IPS DF 6.9 (cell line): ENCODE measurements at regions not wholly inside any gene's neighbourhood (a gene's known extent, or its start where the extent isn't known, plus 50 kb on each side); places are given as distances from the start of the nearest gene placed in this dataset.

Source experiments
- DNase-seq: peaks from one replicate; pipeline ENCODE4 v3.0.0-alpha.2; 2013; ENCODE audit warnings: low read depth, low spot score
- H3K27ac ChIP-seq: one replicate; pipeline ENCODE4 v1.5.1; 2013; ENCODE audit warnings: low read length, control low read depth
- H3K27me3 ChIP-seq: 2 replicates; pipeline ENCODE4 v1.6.1; 2013; ENCODE audit warnings: mild to moderate bottlenecking, low read length; ENCODE audit not compliant: control insufficient read depth, insufficient read depth
- H3K36me3 ChIP-seq: 2 replicates; pipeline ENCODE4 v1.6.1; 2013; ENCODE audit warnings: low read length; ENCODE audit not compliant: control insufficient read depth, insufficient read depth
- H3K4me1 ChIP-seq: 2 replicates; pipeline ENCODE4 v1.6.1; 2013; ENCODE audit warnings: low read length; ENCODE audit not compliant: control insufficient read depth, insufficient read depth
- H3K4me3 ChIP-seq: 2 replicates; pipeline ENCODE4 v1.5.1; 2013; ENCODE audit warnings: mild to moderate bottlenecking, low read length
- H3K9me3 ChIP-seq: 2 replicates; pipeline ENCODE4 v1.6.1; 2013; ENCODE audit warnings: low read length, inconsistent platforms; ENCODE audit not compliant: control insufficient read depth, insufficient read depth
- WGBS: extraction: QIAGEN DNeasy Blood & Tissue Kit; methylation state at CpG from one replicate; pipeline ENCODE4 v1.1.7; 2013; ENCODE audit warnings: mixed read lengths, missing lambda C conversion rate; ENCODE audit not compliant: insufficient read length, insufficient coverage; 5-methylcytosine and 5-hydroxymethylcytosine counted together

DNA sequence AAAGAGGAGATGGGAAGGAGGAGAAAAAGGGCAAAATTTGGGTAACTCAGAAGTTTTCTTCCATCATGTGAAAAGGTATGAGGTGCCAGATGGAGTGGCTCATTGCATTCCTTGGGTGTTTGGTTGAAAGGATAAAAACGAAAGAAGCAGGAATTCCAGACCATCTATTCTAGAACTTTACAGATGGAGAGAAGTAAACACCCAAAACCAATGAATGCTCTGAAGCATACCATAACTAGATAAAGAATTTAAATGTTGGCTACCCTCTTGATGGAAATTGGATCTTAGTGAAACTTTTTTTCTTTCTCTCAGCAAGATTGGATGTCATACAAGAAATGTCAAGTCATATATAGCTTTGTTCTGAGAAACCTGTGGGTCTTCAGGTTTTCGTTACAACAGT lies 175.6 kb upstream of the FAR2 start:
- H3K9me3 ChIP-seq, result no peaks in the 10 kb centered on the region
- no peaks in the 10 kb centered on the region for H3K4me1 ChIP-seq
- H3K27me3 ChIP-seq, result no peaks in the 10 kb centered on the region
- no peak for DNase-seq
- H3K36me3 ChIP-seq, result no peaks in the 10 kb centered on the region
- no peak overlapping the region for H3K4me3 ChIP-seq
- WGBS, result no CpG with 5 or more reads among the region's 2 CpGs
- H3K27ac ChIP-seq, result no peak overlapping the region

DNA sequence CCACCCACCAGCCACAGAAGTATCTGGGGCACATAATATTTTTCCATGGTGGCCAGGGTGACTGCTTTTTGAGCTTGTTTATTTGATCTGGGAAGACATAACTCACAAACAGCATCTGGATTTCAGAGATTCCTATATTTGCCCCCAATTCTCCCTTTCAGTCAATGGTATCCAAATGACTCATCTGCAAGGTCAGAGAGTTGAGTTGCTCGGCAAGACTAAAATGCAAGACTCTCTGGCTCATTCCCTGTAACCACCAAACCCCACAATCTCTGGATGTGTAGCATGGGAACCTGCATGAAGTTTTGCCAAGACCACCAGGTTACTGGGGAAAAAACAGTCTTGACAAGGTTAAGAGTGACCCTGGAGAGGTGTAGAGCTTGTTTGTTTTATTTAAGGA lies 174.9 kb upstream of the FAR2 start:
- no CpG with 5 or more reads among the region's 1 CpG for WGBS
- H3K27me3 ChIP-seq, result no peaks in the 10 kb centered on the region
- no peaks in the 10 kb centered on the region for H3K4me1 ChIP-seq
- no peak overlapping the region for H3K4me3 ChIP-seq
- no peak overlapping the region for H3K27ac ChIP-seq
- no peaks in the 10 kb centered on the region for H3K36me3 ChIP-seq
- no peaks in the 10 kb centered on the region for H3K9me3 ChIP-seq
- DNase-seq, result no peak

DNA sequence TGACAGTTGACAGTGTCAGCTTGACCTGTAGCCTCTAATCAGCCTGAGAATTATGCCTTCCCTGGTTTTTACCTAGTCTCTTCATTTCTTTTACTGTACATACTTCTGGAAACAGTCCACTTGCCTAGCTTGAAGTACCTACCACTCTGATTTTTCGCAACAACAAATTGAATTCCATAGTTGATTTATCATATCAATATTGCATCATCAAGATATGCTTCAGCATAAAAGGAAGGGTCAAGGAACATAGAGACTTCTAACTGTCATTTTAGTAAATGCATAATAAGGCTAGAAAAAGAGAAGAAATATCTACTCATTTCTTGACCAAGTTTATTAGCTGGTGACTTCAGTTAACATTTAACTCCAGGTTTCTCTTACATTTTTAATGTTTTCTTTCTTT lies 174.2 kb upstream of the FAR2 start:
- no peak for DNase-seq
- H3K9me3 ChIP-seq, result no peaks in the 10 kb centered on the region
- no peaks in the 10 kb centered on the region for H3K27me3 ChIP-seq
- no peaks in the 10 kb centered on the region for H3K4me1 ChIP-seq
- no peaks in the 10 kb centered on the region for H3K36me3 ChIP-seq
- no peak overlapping the region for H3K4me3 ChIP-seq
- H3K27ac ChIP-seq, result no peak overlapping the region
- no CpG with 5 or more reads among the region's 1 CpG for WGBS

DNA sequence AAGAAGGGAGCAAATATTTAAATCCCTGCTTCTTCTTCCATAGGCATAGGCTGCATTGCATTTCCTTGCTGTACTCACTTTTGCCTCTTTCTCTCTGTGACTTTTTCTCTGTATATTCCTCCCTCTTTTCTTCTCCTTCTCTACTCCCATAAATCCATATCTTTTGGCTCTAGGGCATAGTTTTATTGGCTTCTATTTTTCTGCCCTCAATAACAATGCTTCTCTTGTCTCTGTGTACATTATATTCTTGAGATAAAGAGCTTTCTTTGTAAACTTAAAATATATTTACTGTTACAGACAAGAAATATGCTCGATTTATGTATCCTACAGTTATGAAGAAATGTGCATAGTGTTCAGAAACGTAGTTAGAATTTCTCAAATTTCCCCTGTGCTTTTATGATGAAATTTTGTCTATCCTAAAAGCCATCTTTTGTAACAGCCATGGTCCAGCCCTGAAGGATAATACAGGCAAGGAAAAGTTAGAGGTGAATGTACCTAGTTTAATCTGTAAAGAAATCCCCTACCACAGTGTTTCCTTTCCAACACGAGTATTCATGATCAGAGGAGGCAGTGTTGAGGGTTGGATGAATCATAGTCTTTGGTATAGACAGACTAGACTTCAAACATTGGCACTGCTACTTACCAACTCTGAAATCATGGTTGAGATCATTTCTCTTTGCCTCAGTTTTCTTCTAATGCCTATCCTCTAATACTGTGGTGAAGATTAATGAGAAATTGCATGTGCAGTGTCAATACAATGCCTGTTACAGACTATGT lies 173.3 kb upstream of the FAR2 start:
- Histone ChIP-seq H3K4me3 (no peak overlapping the region), H3K9me3 (no peaks in the 10 kb centered on the region), H3K27me3 (no peaks in the 10 kb centered on the region), H3K36me3 (no peaks in the 10 kb centered on the region), H3K27ac (no peak overlapping the region), H3K4me1 (no peaks in the 10 kb centered on the region)
- DNase-seq, result no peak
- no CpG with 5 or more reads among the region's 3 CpGs for WGBS

DNA sequence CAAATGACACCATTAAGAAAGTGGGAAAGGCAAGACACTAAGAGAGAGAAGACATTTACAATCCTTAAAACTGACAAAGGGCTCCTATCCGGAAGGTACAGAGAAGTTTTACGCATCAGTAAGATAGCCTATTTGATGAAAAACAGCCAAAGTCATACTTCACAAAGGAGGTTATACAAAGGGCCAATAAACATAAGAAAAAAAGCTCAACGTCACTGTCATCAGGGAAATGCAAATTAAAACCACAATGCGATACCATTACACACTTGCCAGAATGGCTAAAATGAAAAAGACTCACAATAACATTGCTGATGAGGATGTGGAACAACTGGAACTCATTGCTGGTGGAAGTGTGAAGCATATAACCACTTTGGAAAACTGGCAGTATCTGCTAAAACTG lies 168.6 kb upstream of the FAR2 start:
- Histone ChIP-seq H3K4me3 (no peak overlapping the region), H3K36me3 (no peaks in the 10 kb centered on the region), H3K27ac (no peak overlapping the region), H3K27me3 (no peaks in the 10 kb centered on the region), H3K4me1 (no peaks in the 10 kb centered on the region), H3K9me3 (no peaks in the 10 kb centered on the region)
- no CpG with 5 or more reads among the region's 4 CpGs for WGBS
- no peak for DNase-seq

DNA sequence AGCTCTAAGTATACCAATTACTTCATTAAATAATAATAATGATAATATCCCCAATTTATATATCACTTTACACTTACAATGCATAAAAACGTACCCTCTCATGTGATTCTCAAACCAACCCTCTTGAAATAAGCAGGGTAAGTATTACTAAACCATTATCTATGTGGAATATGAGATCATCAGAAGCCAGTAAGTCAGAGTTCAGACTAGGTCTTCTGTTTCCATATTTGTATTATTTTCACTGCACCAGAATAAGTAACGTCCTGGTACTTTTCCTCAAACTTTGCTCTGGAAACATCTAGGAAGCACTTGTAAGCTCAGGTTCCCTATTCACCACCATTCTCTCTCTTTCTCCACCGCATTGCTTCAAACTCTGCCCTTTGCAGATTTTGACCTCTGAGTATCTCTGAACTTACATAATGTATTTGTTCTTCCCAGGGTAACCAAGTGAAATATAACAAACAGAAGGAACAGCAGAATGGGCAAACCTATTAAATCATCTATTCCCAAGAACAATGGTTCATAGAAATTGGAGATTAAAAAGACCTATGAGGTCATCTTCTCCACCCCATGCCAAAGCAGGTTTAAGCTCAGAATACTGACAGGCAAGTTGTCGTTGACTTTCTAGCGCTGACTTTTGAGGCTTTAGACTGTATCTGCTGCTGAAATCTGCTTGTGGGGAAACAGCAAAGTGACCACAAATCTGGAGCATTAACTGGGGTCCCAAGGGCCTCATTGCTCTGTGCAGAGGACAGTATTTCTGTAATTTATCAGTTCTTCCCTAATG lies 161.3 kb upstream of the FAR2 start:
- 100% methylated on average over 1 of the region's 5 CpGs for WGBS
- Histone ChIP-seq H3K36me3 (no peaks in the 10 kb centered on the region), H3K4me3 (no peak overlapping the region), H3K4me1 (no peaks in the 10 kb centered on the region), H3K27ac (no peak overlapping the region), H3K27me3 (no peaks in the 10 kb centered on the region), H3K9me3 (no peaks in the 10 kb centered on the region)
- DNase-seq, result no peak

DNA sequence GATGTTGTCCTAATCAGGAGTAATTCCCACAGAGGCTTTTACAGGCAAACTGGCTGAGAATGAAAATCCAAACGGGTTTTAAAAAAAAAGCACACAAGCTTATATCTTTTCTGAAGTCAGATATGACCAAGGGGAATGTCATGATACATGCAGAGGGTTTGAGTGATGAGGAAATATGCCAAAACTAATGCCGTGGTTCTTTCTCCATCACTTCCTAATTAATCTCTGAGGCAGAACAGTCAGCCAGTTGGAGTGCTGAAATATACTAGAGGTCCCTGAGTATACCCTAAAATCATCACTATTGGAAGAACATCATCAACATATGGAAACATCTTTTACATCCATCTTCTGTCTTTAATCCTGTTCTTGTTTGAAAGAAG lies 160.8 kb upstream of the FAR2 start:
- Histone ChIP-seq H3K9me3 (no peaks in the 10 kb centered on the region), H3K4me1 (no peaks in the 10 kb centered on the region), H3K27me3 (no peaks in the 10 kb centered on the region), H3K4me3 (no peak overlapping the region), H3K36me3 (no peaks in the 10 kb centered on the region), H3K27ac (no peak overlapping the region)
- DNase-seq, result no peak
- no CpG with 5 or more reads among the region's 2 CpGs for WGBS

DNA sequence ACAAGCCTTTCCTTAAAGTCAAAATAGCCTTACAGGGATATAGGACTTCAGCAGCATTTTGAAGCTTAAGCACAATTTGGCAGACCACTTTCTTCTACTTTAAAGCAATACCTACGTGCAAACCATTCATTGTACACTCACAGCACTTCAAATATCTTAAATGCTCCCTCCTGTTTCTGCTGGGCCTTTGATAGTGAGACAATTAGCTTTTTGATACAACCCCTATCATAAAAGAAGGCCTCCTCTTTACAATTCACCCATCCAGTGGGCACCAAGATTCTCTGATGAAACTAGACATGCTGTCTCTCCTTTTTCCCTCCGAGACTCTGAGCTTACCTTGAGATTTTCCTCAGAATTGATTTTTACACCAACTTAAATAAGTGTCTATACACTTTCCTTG lies 157.5 kb upstream of the FAR2 start:
- H3K36me3 ChIP-seq, result no peaks in the 10 kb centered on the region
- WGBS, result no CpG with 5 or more reads among the region's 2 CpGs
- no peaks in the 10 kb centered on the region for H3K27me3 ChIP-seq
- H3K4me3 ChIP-seq, result no peak overlapping the region
- DNase-seq, result no peak
- H3K27ac ChIP-seq, result no peak overlapping the region
- no peaks in the 10 kb centered on the region for H3K9me3 ChIP-seq
- H3K4me1 ChIP-seq, result 0 out of 2 replicates have a peak, but pooled peaks cover 1% of the 10 kb centered on the region

DNA sequence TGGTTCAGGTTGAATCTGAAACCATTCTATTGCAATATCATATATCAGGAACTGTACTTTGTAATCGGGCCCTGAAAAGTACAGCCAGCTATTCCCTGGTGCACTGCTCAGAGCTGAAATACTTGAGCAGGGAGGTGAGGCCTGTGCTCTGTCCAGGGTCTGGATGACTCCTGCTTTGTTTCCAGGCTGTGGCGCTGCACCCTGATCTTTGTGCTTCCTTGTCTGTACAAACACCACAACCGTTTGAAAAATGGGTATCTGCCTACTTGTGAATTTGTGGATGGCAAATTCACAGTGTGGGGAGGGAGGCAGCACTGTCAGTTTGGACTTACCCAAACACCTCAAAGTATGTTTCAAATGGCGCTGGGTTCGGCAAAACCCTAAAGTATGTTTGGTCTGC lies 155.4 kb upstream of the FAR2 start:
- no peaks in the 10 kb centered on the region for H3K36me3 ChIP-seq
- no peak overlapping the region for H3K4me3 ChIP-seq
- no peaks in the 10 kb centered on the region for H3K27me3 ChIP-seq
- 0 out of 2 replicates have a peak, but pooled peaks cover 1% of the 10 kb centered on the region for H3K4me1 ChIP-seq
- no peak for DNase-seq
- H3K9me3 ChIP-seq, result no peaks in the 10 kb centered on the region
- WGBS, result no CpG with 5 or more reads among the region's 5 CpGs
- H3K27ac ChIP-seq, result no peak overlapping the region

DNA sequence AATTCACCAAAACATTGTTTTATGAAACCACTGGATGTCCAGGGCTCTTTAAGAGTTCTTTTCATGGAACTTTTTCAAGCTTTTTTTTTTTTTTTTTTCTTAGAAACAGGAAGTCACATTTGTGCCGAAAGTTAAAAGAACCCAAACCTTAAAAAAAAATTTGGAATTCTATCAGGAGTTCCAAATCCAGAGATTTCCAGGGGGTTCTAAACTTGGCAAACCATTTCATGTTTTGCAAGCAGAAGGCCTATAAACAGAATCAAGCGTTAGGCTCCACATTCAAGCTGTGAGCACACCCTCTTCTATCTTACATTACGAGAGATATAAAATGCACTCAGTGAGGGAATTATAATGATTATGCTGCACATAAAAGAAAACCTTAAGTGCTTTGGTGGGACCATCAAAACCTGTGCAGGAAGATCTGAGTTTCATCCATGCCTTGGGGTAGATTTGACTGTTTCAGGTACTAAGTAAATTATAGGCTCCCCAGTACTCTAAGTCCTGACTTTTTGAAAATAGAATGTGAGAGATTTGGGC lies 154.8 kb upstream of the FAR2 start:
- H3K4me3 ChIP-seq, result no peak overlapping the region
- no peaks in the 10 kb centered on the region for H3K36me3 ChIP-seq
- WGBS, result no CpG with 5 or more reads among the region's 3 CpGs
- no peaks in the 10 kb centered on the region for H3K27me3 ChIP-seq
- no peaks in the 10 kb centered on the region for H3K9me3 ChIP-seq
- H3K4me1 ChIP-seq, result 0 out of 2 replicates have a peak, but pooled peaks cover 1% of the 10 kb centered on the region
- H3K27ac ChIP-seq, result no peak overlapping the region
- DNase-seq, result no peak
